ENCODE measurements at regions not wholly inside any gene's neighbourhood (a gene's known extent, or its start where the extent isn't known, plus 50 kb on each side); places are given as distances from the start of the nearest gene placed in this dataset.

GRCh38 chr4:29636961-29637360, 1083.2 kb upstream of the PCDH7 start:
- Histone ChIP-seq H2AFZ (ENCODE audit: insufficient read depth, low read depth, low read length, poor library complexity, severe bottlenecking) (no peak overlapping the region), H3K27ac (ENCODE audit: low read length in 2 of 2) (no peak overlapping the region), H3K4me2 (replicated peaks; ENCODE audit: low read depth, low read length, poor library complexity, severe bottlenecking) (no peak overlapping the region), H3K4me1 (ENCODE audit: control insufficient read depth in 2 of 2, insufficient read depth in 2 of 2, low read length in 2 of 2) (no peaks in the 10 kb centered on the region), H4K20me1 (ENCODE audit: control insufficient read depth, insufficient read depth, low read length, poor library complexity, severe bottlenecking) (no peaks in the 10 kb centered on the region), H3K79me2 (ENCODE audit: control insufficient read depth, insufficient read depth, low read length) (no peaks in the 10 kb centered on the region), H3K27me3 (replicated peaks in 1 of 4; ENCODE audit: control extremely low read depth in 1 of 4, control insufficient read depth in 3 of 4, insufficient read depth in 4 of 4, low read length in 3 of 4) (no peaks in the 10 kb centered on the region), H3K9ac (ENCODE audit: low read length) (no peak overlapping the region), H3K4me3 (ENCODE audit: control extremely low read depth in 1 of 5, extremely low read depth in 1 of 5, insufficient read depth in 1 of 5, low read depth in 2 of 5, low read length in 4 of 5) (no peak overlapping the region), H3K9me3 (ENCODE audit: control extremely low read depth in 1 of 3, control insufficient read depth in 2 of 3, insufficient read depth in 1 of 3, low read length in 2 of 3) (peaks cover 0 to 3% (median 2%) of the 10 kb centered on the region in 3 donors), H3K36me3 (replicated peaks in 1 of 2; ENCODE audit: control extremely low read depth in 1 of 2, control insufficient read depth in 1 of 2, extremely low read depth in 1 of 2, insufficient read depth in 2 of 2, low read length in 1 of 2) (no peaks in the 10 kb centered on the region)
- no peaks in the 10 kb centered on the region for H3K9me3 Mint-ChIP-seq (ENCODE audit: insufficient read depth)
- WGBS (ENCODE audit: insufficient coverage), result no CpG with 5 or more reads among the region's 3 CpGs
- H3K27ac Mint-ChIP-seq, result no peak overlapping the region
- intact Hi-C loops (cut with micrococcal nuclease), result no loop called here
- TF ChIP-seq, protein P1, sequence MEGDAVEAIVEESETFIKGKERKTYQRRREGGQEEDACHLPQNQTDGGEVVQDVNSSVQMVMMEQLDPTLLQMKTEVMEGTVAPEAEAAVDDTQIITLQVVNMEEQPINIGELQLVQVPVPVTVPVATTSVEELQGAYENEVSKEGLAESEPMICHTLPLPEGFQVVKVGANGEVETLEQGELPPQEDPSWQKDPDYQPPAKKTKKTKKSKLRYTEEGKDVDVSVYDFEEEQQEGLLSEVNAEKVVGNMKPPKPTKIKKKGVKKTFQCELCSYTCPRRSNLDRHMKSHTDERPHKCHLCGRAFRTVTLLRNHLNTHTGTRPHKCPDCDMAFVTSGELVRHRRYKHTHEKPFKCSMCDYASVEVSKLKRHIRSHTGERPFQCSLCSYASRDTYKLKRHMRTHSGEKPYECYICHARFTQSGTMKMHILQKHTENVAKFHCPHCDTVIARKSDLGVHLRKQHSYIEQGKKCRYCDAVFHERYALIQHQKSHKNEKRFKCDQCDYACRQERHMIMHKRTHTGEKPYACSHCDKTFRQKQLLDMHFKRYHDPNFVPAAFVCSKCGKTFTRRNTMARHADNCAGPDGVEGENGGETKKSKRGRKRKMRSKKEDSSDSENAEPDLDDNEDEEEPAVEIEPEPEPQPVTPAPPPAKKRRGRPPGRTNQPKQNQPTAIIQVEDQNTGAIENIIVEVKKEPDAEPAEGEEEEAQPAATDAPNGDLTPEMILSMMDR (IDR thresholded peaks at IDR 0.05), result no peak
- TF ChIP-seq EZH2 (IDR thresholded peaks at IDR 0.05; ENCODE audit: borderline replicate concordance, insufficient read depth, low read depth, low read length, poor library complexity, severe bottlenecking), result no peak
- ChIA-PET CTCF (no interaction called here), POLR2A (no interaction called here)
- H3K4me3 Mint-ChIP-seq, result no peak overlapping the region
- H3K4me1 Mint-ChIP-seq, result no peaks in the 10 kb centered on the region
- DNase-seq (no peak), ATAC-seq (ENCODE audit: low read depth) (no peak)
- H3K27me3 Mint-ChIP-seq, result no peaks in the 10 kb centered on the region

- H3K27me3 Mint-ChIP-seq, result no peaks in the 10 kb centered on the region
- 81% methylated on average over 5 of the region's 6 CpGs for WGBS (ENCODE audit: insufficient coverage)
- no peaks in the 10 kb centered on the region for H3K9me3 ChIP-seq (ENCODE audit: control extremely low read depth in 1 of 3, control insufficient read depth in 2 of 3, insufficient read depth in 1 of 3, low read length in 2 of 3)
- no peak overlapping the region for H3K27ac Mint-ChIP-seq
- H3K27me3 ChIP-seq (replicated peaks in 1 of 4; ENCODE audit: control extremely low read depth in 1 of 4, control insufficient read depth in 3 of 4, insufficient read depth in 4 of 4, low read length in 3 of 4), result no peaks in the 10 kb centered on the region
- H3K4me1 Mint-ChIP-seq, result no peaks in the 10 kb centered on the region
- DNase-seq (no peak), ATAC-seq (ENCODE audit: low read depth) (no peak)
- H3K4me3 Mint-ChIP-seq, result no peak overlapping the region
- H3K9ac ChIP-seq (ENCODE audit: low read length), result no peak overlapping the region
- no peak overlapping the region for H3K4me3 ChIP-seq (ENCODE audit: control extremely low read depth in 1 of 5, extremely low read depth in 1 of 5, insufficient read depth in 1 of 5, low read depth in 2 of 5, low read length in 4 of 5)
- TF ChIP-seq, protein P1 (IDR thresholded peaks at IDR 0.05), result no peak
- TF ChIP-seq EZH2 (IDR thresholded peaks at IDR 0.05; ENCODE audit: borderline replicate concordance, insufficient read depth, low read depth, low read length, poor library complexity, severe bottlenecking), result no peak
- no peaks in the 10 kb centered on the region for H3K36me3 ChIP-seq (replicated peaks in 1 of 2; ENCODE audit: control extremely low read depth in 1 of 2, control insufficient read depth in 1 of 2, extremely low read depth in 1 of 2, insufficient read depth in 2 of 2, low read length in 1 of 2)
- ChIA-PET CTCF (no interaction called here), POLR2A (no interaction called here)
- no peaks in the 10 kb centered on the region for H3K4me1 ChIP-seq (ENCODE audit: control insufficient read depth in 2 of 2, insufficient read depth in 2 of 2, low read length in 2 of 2)
- intact Hi-C loops (cut with micrococcal nuclease), result no loop called here
- H3K79me2 ChIP-seq (ENCODE audit: control insufficient read depth, insufficient read depth, low read length), result no peaks in the 10 kb centered on the region
- H4K20me1 ChIP-seq (ENCODE audit: control insufficient read depth, insufficient read depth, low read length, poor library complexity, severe bottlenecking), result no peaks in the 10 kb centered on the region
- H3K9me3 Mint-ChIP-seq (ENCODE audit: insufficient read depth), result peaks cover 5% of the 10 kb centered on the region
- no peak overlapping the region for H2AFZ ChIP-seq (ENCODE audit: insufficient read depth, low read depth, low read length, poor library complexity, severe bottlenecking)
- no peak overlapping the region for H3K4me2 ChIP-seq (replicated peaks; ENCODE audit: low read depth, low read length, poor library complexity, severe bottlenecking)
- H3K27ac ChIP-seq (ENCODE audit: low read length in 2 of 2), result no peak overlapping the region
Observed at GRCh38 chr4:29653221-29653620, 1066.9 kb upstream of the PCDH7 start.

All from B cell (primary cell).